Adrenal gland (tissue), 5 donors: ENCODE measurements at regions not wholly inside any gene's neighbourhood (a gene's known extent, or its start where the extent isn't known, plus 50 kb on each side); places are given as distances from the start of the nearest gene placed in this dataset.

Experiments
- CTCF ChIP-seq, 6 experiments: fragments of 450-650 bp in 4 of 6; fragments of 200-600 bp in 2 of 6; sonication (generic) in 1 of 6; IDR thresholded peaks; 1 replicate in 5 of 6; 2 replicates in 1 of 6; pipeline versions ENCODE4 v1.5.1 to v1.8.0; 2016 to 2021; ENCODE audit warnings: antibody characterized with exemption in 6 of 6, mild to moderate bottlenecking in 2 of 6, moderate library complexity in 1 of 6
- POLR2A ChIP-seq, 2 donors: fragments of 450-650 bp; IDR thresholded peaks; one replicate each; pipeline ENCODE4 v1.6.1; 2017; ENCODE audit warnings: antibody characterized with exemption in 2 of 2, mild to moderate bottlenecking in 2 of 2, moderate library complexity in 1 of 2
- donor health status: DM: no; HTN: no; CAD: no.

- TF ChIP-seq POLR2A (IDR thresholded peaks at IDR 0.05) = no peak
- no peak for TF ChIP-seq CTCF (IDR thresholded peaks at IDR 0.05)
Observed at GRCh38 chr11:8775332-8775731, 92.7 kb downstream of the RPL27A start.
